A673 (cell line): ENCODE measurements at regions not wholly inside any gene's neighbourhood (a gene's known extent, or its start where the extent isn't known, plus 50 kb on each side); places are given as distances from the start of the nearest gene placed in this dataset.

Experiments used
- BruUV-seq: library from RNA; stranded (reverse); fragments of 400-500 nt; replicated peaks from 2 replicates; lab custom pipeline; 2021; lab: Mats Ljungman, UMichigan
- CTCF ChIA-PET: fragments of 300-600 bp; sonication (Branson Sonifier 250); formaldehyde crosslinking; loops from one replicate; lab custom pipeline; 2022; ENCODE audit warnings: antibody characterized with exemption; lab: Charles Lee
- POLR2A ChIA-PET: fragments of 300-600 bp; sonication (Branson Sonifier 250); formaldehyde crosslinking; loops from one replicate; lab custom pipeline; 2022; ENCODE audit warnings: antibody characterized with exemption; ENCODE audit not compliant: low non-redundant PET; lab: Charles Lee
- DNase-seq: peaks from one replicate; pipeline ENCODE4 v3.0.0-alpha.2; 2015; ENCODE audit warnings: low spot score
- H3K27ac ChIP-seq: fragments of 200-600 bp; sonication (generic); 2 replicates; pipeline ENCODE4 v1.5.1; 2016; ENCODE audit warnings: mixed run types, low read depth, mild to moderate bottlenecking, mixed read lengths, antibody characterized with exemption, low read length; ENCODE audit not compliant: poor library complexity, severe bottlenecking
- H3K27me3 ChIP-seq: fragments of 200-600 bp; sonication (generic); replicated peaks from 2 replicates; pipeline ENCODE4 v1.6.1; 2017; ENCODE audit warnings: mixed run types, low read depth, mild to moderate bottlenecking, mixed read lengths, antibody characterized with exemption, low read length; ENCODE audit not compliant: insufficient read depth, poor library complexity
- H3K36me3 ChIP-seq: fragments of 200-600 bp; sonication (generic); 2 replicates; pipeline ENCODE4 v1.6.1; 2016; ENCODE audit warnings: mixed run types, mild to moderate bottlenecking, mixed read lengths, antibody characterized with exemption, low read length; ENCODE audit not compliant: insufficient read depth, poor library complexity, severe bottlenecking
- H3K4me1 ChIP-seq: fragments of 200-600 bp; sonication (generic); 2 replicates; pipeline ENCODE4 v1.6.1; 2017; ENCODE audit warnings: mixed run types, mild to moderate bottlenecking, mixed read lengths, antibody characterized with exemption, low read length; ENCODE audit not compliant: insufficient read depth, poor library complexity, severe bottlenecking
- H3K4me3 ChIP-seq: fragments of 200-600 bp; sonication (generic); 2 replicates; pipeline ENCODE4 v1.5.1; 2016; ENCODE audit warnings: low read depth, mixed run types, mild to moderate bottlenecking, mixed read lengths, low read length; ENCODE audit not compliant: poor library complexity, severe bottlenecking
- H3K9me3 ChIP-seq: fragments of 200-600 bp; sonication (generic); 2 replicates; pipeline ENCODE4 v1.6.1; 2016; ENCODE audit warnings: mixed run types, low read depth, mild to moderate bottlenecking, mixed read lengths, antibody characterized with exemption, low read length; ENCODE audit not compliant: poor library complexity, severe bottlenecking
- CTCF ChIP-seq: fragments of 300-800, 200-600 bp; sonication (generic); conservative IDR thresholded peaks from 2 replicates; pipeline ENCODE4 v1.5.1; 2017; ENCODE audit warnings: low read depth, mild to moderate bottlenecking, antibody characterized with exemption, low read length, moderate library complexity, mixed read lengths
- EZH2 ChIP-seq: fragments of 200-600 bp; sonication (generic); IDR thresholded peaks from 2 replicates; pipeline ENCODE4 v1.6.1; 2017; ENCODE audit warnings: borderline replicate concordance, low read depth, mild to moderate bottlenecking, mixed read lengths, antibody characterized with exemption, low read length; ENCODE audit not compliant: poor library complexity, severe bottlenecking
- intact Hi-C: fragments of 100-400 bp; cut with micrococcal nuclease; formaldehyde crosslinking; loops from one replicate; pipeline ENCODE4 v1.10.0; 2022; ENCODE audit not compliant: unreplicated experiment

- Histone ChIP-seq H3K4me1 (no peaks in the 10 kb centered on the region), H3K9me3 (no peaks in the 10 kb centered on the region), H3K27me3 (peaks cover 6% of the 10 kb centered on the region), H3K36me3 (no peaks in the 10 kb centered on the region), H3K27ac (no peak overlapping the region), H3K4me3 (no peak overlapping the region)
- TF ChIP-seq EZH2: no peak
- TF ChIP-seq CTCF: no peak
- BruUV-seq: no TSS peak
- no peak for DNase-seq
- CTCF ChIA-PET: no interaction called here
- POLR2A ChIA-PET: no interaction called here
- intact Hi-C loops: no loop called here
Observed at GRCh38 chr20:60266177-60266823, 308.1 kb downstream of the CDH26 start.

GRCh38 chr20:60268491-60268890, 310.3 kb downstream of the CDH26 start:
- no TSS peak for BruUV-seq
- intact Hi-C loops: no loop called here
- TF ChIP-seq CTCF (no peak), EZH2 (no peak)
- POLR2A ChIA-PET: no interaction called here
- DNase-seq: no peak
- no peaks in the 10 kb centered on the region for H3K4me1 ChIP-seq
- H3K4me3 ChIP-seq: no peak overlapping the region
- no peaks in the 10 kb centered on the region for H3K27me3 ChIP-seq
- H3K36me3 ChIP-seq: no peaks in the 10 kb centered on the region
- no peak overlapping the region for H3K27ac ChIP-seq
- H3K9me3 ChIP-seq: no peaks in the 10 kb centered on the region
- CTCF ChIA-PET: no interaction called here

- ChIA-PET CTCF (no interaction called here), POLR2A (no interaction called here)
- no peaks in the 10 kb centered on the region for H3K4me1 ChIP-seq
- H3K4me3 ChIP-seq: no peak overlapping the region
- intact Hi-C loops: no loop called here
- H3K27ac ChIP-seq: no peak overlapping the region
- no peaks in the 10 kb centered on the region for H3K36me3 ChIP-seq
- DNase-seq: no peak
- no peaks in the 10 kb centered on the region for H3K9me3 ChIP-seq
- H3K27me3 ChIP-seq: no peaks in the 10 kb centered on the region
- no TSS peak for BruUV-seq
- TF ChIP-seq CTCF: no peak
- TF ChIP-seq EZH2: no peak
Observed at GRCh38 chr20:60269573-60270162, 311.4 kb downstream of the CDH26 start.
